B cell (primary cell): ENCODE measurements at regions not wholly inside any gene's neighbourhood (a gene's known extent, or its start where the extent isn't known, plus 50 kb on each side); places are given as distances from the start of the nearest gene placed in this dataset.

Experiments used
- EZH2 ChIP-seq: IDR thresholded peaks from 2 replicates; pipeline ENCODE4 v1.6.1; 2012; ENCODE audit warnings: borderline replicate concordance, low read depth, mild to moderate bottlenecking, moderate library complexity, low read length; ENCODE audit not compliant: insufficient read depth, poor library complexity, severe bottlenecking
- TF ChIP-seq, protein P1 (sequence below): fragments of 200-600 bp; IDR thresholded peaks from one replicate; pipeline ENCODE4 v1.8.0; 2022; ENCODE audit warnings: antibody characterized with exemption, mild to moderate bottlenecking

DNA sequence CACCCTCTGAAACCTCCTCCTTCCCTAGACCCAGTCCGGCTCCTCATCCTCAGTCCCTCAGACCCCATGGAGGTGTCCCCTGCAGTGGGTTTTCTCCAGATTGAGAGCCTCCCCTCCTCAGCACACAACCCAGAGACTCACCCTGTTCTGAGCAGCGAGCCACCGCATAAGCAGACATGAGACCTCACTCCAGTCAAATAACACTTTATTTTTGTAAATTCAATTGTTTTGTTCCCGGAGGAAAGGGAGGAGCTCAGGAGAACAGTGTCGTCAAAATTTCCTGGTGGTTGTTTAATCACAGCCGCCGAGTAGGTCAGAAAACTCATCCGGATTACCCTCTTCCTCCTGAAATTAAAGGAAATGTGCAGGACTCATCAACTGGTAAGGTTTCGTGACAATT is 57.5 kb downstream of the ERICH4 start:
- no peak for TF ChIP-seq EZH2
- TF ChIP-seq, protein P1, sequence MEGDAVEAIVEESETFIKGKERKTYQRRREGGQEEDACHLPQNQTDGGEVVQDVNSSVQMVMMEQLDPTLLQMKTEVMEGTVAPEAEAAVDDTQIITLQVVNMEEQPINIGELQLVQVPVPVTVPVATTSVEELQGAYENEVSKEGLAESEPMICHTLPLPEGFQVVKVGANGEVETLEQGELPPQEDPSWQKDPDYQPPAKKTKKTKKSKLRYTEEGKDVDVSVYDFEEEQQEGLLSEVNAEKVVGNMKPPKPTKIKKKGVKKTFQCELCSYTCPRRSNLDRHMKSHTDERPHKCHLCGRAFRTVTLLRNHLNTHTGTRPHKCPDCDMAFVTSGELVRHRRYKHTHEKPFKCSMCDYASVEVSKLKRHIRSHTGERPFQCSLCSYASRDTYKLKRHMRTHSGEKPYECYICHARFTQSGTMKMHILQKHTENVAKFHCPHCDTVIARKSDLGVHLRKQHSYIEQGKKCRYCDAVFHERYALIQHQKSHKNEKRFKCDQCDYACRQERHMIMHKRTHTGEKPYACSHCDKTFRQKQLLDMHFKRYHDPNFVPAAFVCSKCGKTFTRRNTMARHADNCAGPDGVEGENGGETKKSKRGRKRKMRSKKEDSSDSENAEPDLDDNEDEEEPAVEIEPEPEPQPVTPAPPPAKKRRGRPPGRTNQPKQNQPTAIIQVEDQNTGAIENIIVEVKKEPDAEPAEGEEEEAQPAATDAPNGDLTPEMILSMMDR, result no peak
